ENCODE measurements at regions not wholly inside any gene's neighbourhood (a gene's known extent, or its start where the extent isn't known, plus 50 kb on each side); places are given as distances from the start of the nearest gene placed in this dataset.
A peak's percentile ranks its signal among the peaks of the same experiment; 100 is the strongest.

- DNase-seq (ENCODE audit: low read depth), result peak; percentile 6
- TF ChIP-seq CTCF (IDR thresholded peaks at IDR 0.05; ENCODE audit: insufficient read depth, low read depth, low read length, missing control alignments), result no peak
- no peak overlapping the region for H3K4me3 ChIP-seq (ENCODE audit: low read length)
Measured at GRCh38 chr3:30945291-30945690, 50.8 kb upstream of the GADL1 start.

GRCh38 chr3:30948426-30948825, 54.0 kb upstream of the GADL1 start:
- DNase-seq (ENCODE audit: low read depth), result no peak
- no peak for TF ChIP-seq CTCF (IDR thresholded peaks at IDR 0.05; ENCODE audit: insufficient read depth, low read depth, low read length, missing control alignments)
- no peak overlapping the region for H3K4me3 ChIP-seq (ENCODE audit: low read length)

GRCh38 chr3:30951826-30952225, 57.4 kb upstream of the GADL1 start:
- H3K4me3 ChIP-seq (ENCODE audit: low read length), result no peak overlapping the region
- no peak for TF ChIP-seq CTCF (IDR thresholded peaks at IDR 0.05; ENCODE audit: insufficient read depth, low read depth, low read length, missing control alignments)
- no peak for DNase-seq (ENCODE audit: low read depth)

GRCh38 chr3:30952786-30953185, 58.3 kb upstream of the GADL1 start:
- no peak for TF ChIP-seq CTCF (IDR thresholded peaks at IDR 0.05; ENCODE audit: insufficient read depth, low read depth, low read length, missing control alignments)
- no peak overlapping the region for H3K4me3 ChIP-seq (ENCODE audit: low read length)
- no peak for DNase-seq (ENCODE audit: low read depth)

GRCh38 chr3:30954426-30954825, 60.0 kb upstream of the GADL1 start:
- no peak for TF ChIP-seq CTCF (IDR thresholded peaks at IDR 0.05; ENCODE audit: insufficient read depth, low read depth, low read length, missing control alignments)
- H3K4me3 ChIP-seq (ENCODE audit: low read length), result no peak overlapping the region
- no peak for DNase-seq (ENCODE audit: low read depth)

GRCh38 chr3:30962084-30962483, 67.6 kb upstream of the GADL1 start:
- no peak for TF ChIP-seq CTCF (IDR thresholded peaks at IDR 0.05; ENCODE audit: insufficient read depth, low read depth, low read length, missing control alignments)
- no peak overlapping the region for H3K4me3 ChIP-seq (ENCODE audit: low read length)
- DNase-seq (ENCODE audit: low read depth), result no peak

GRCh38 chr3:30962493-30962892, 68.0 kb upstream of the GADL1 start:
- H3K4me3 ChIP-seq (ENCODE audit: low read length), result no peak overlapping the region
- TF ChIP-seq CTCF (IDR thresholded peaks at IDR 0.05; ENCODE audit: insufficient read depth, low read depth, low read length, missing control alignments), result no peak
- DNase-seq (ENCODE audit: low read depth), result no peak

All from epithelial cell of esophagus (primary cell).